GM19035 (cell line): ENCODE measurements at regions not wholly inside any gene's neighbourhood (a gene's known extent, or its start where the extent isn't known, plus 50 kb on each side); places are given as distances from the start of the nearest gene placed in this dataset.
"Not testable (repeated sequence)": the region's sequence is repeated elsewhere in the genome, so short reads cannot be mapped to it uniquely, and the experiment has no call there.

Experiments used
- ATAC-seq: cut with Tn5 transposase; IDR thresholded peaks from one replicate; pipeline ENCODE4 v1.9.1; 2021; ENCODE audit not compliant: unreplicated experiment

GRCh38 chr5:103886826-103887225 lies 324.2 kb upstream of the NUDT12 start:
- ATAC-seq, result no peak

- no peak for ATAC-seq
Observed at GRCh38 chr5:103883143-103883542, 320.6 kb upstream of the NUDT12 start.

DNA sequence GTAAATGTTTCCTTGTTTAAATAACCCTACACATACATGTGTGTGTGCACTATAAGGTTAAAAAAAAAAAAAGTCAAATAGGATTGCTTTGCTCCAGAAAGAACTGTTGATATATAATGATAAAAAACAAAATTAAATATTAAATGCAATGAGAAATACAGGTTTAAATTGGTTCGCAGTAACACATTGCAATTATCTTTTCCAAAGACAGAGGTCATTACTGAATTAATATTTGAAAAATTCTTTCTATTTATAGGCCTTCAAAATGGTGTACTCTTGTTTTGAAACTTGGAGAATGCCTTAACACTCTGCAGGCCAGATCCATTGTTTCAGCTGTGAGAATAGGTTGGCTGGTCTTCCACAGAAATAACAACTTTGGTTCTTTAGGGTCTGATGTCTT lies 319.0 kb upstream of the NUDT12 start:
- ATAC-seq, result no peak

GRCh38 chr5:103867857-103868598 lies 305.4 kb upstream of the NUDT12 start:
- ATAC-seq, result no peak

GRCh38 chr5:103866169-103866568 lies 303.6 kb upstream of the NUDT12 start:
- no peak for ATAC-seq

DNA sequence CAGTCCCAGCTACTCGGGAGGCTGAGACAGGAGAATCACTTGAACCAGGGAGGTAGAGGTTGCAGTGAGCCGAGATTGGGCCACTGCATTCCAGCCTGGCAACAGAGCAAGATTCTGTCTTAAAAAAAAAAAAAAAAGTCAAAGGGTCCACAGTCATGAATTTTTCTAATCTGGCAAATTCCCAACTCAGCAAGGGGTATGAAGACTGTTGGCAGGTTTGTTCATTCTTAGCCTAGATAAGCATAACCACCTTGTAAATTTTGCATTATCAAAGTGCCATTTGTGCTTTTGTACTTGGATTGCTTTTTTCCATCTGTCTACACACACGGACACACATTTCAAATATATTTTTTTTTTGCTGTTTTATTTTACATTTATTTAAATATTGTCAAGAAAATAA lies 299.8 kb upstream of the NUDT12 start:
- no peak for ATAC-seq

GRCh38 chr5:103860327-103860726 lies 297.7 kb upstream of the NUDT12 start:
- ATAC-seq, result no peak

- not testable (repeated sequence) for ATAC-seq
Observed at GRCh38 chr5:103858367-103858766, 295.8 kb upstream of the NUDT12 start.

- no peak for ATAC-seq
Observed at GRCh38 chr5:103851091-103851490, 288.5 kb upstream of the NUDT12 start.

DNA sequence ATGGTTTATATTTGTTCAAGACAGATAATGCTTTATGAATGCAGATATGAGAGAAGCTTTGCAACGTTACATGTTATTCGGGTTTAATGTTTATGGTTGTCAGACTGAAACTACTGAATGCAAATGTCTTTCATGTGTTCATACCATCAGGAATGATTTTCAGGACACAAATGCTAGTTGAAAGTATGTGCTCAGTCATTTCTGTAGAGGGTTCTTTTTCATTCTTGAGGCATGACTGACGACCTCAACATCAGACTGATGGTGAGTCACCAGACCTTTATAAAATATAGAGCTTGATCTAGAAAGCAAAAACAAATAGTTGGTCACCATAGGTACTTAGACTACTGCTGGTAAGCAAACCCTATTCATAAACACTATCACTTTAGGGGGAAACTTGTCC lies 287.3 kb upstream of the NUDT12 start:
- no peak for ATAC-seq

DNA sequence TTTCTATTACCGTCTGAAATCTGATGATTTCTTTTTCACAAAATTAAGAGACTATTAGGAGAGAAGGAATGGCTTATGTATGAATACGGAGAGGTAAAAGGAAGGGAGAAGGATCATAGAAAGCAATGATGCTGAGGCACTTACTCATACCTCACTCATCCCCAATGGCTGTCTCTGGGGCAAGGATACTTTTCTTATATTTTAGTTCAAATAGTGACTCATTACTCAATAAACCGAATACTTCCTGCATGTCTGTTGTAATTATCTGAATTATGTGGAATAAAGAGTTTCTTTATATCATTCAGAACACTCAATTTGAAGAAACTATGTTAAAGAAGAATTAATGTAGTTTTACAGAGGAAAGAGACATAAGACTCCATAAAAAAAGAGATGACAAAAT lies 284.5 kb upstream of the NUDT12 start:
- no peak for ATAC-seq

GRCh38 chr5:103842936-103843335 lies 280.3 kb upstream of the NUDT12 start:
- no peak for ATAC-seq

DNA sequence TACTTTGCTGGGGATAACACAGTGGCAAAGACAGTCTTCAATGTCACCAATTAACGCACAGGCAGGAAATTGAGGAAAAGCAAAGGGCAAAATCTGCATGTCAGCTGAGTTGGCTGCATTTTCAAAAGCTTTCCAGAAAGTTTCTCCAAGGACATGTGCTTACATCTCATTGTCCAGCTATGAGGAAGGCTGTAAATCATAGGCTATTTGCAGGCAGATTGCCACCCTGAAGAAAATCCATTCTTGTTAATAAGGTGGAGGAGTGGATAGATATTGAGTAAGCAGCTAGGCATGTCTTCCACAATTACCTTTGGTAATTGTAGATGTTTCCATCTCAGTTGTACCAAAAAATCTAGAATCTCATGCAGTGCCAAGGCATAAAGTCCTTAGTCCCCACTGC lies 278.0 kb upstream of the NUDT12 start:
- ATAC-seq, result no peak

DNA sequence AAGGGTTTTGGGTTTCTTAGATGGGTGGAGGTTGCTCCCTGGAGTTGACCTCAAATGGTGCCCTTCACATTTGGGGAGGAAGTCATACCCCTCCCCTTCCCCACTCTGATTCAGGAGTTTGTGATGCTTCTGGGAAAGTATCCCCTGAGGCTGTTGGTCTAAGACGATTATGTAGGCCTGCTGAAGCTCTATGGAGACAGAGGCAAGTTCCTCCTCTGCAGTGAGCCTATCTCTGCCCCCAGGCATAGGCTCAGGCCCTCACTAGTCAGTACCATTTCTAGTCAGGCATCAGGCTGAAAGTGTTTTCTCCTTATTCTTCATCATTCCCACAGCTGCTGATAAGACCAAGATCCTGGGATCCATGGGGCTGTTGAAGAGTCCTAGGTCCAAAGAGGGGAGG lies 271.6 kb upstream of the NUDT12 start:
- ATAC-seq, result no peak

GRCh38 chr5:103829585-103829984 lies 267.0 kb upstream of the NUDT12 start:
- no peak for ATAC-seq

DNA sequence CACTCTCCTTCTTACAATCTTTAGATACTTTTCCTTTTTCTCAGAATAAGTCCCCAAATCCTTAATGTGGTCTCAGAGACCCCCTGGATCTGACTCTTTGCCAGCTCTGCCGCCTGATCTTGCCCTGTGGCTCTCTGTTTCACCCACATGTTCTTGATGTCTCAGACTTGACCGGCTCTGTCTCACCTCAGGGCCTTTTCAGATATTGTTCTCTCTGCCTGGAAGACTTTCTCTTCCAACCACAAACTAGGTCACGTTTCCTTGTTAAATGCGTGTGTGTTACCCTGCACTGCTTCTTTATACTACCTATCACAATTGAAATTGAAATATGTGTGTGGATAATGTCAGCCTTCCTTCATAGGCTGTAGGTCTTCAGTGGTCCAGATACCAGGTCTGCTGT lies 265.4 kb upstream of the NUDT12 start:
- ATAC-seq, result no peak

DNA sequence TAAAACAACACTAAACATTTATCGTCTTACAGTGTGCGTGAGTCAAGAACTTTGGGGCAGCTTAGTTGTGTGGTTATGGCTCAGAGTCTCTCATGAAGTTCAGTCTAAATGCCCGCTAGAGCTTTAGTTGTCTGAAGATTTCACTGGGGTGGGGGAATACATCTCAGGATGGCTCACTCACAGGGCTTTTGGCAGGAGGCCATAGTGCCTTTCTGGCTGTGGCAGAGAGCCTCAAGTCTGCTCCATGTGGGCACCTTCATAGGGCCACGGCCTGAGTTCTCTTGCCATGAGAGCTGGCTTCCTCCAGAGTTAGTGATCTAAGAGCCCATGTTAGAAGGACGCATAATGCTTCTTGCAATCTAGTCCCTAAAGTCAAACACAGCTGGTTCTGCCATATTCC lies 258.8 kb upstream of the NUDT12 start:
- no peak for ATAC-seq

DNA sequence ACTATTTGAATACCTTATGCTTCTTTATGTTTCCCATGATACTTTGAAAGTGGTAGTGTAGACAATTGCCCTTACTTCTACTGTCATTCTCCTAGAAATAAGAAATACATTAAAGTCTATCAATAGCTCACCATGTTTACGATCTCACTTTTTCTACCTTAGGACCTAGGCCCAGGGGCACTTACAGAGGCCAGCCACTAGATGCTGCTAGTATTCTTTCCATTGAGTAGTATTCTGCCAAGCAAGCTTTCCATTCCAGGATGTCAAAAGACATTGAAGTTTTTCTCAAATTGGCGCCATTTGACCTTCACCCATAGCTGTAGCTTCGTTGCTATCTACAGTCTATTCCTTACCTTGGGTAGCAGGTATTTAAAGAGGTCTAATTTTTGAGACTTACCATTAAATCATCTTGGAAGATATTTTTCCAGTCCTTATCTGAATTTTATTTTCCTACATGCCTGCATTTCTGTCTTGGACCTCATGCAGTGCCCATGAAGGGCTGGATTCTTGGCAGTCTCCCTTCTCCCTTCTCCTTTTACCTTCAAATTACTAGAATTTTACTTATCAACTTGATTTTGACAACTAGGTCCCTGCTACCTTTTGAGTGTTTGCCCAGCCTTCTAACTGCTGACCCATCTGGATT lies 246.0 kb upstream of the NUDT12 start:
- peak; percentile 93 for ATAC-seq

GRCh38 chr5:103804711-103805110 lies 242.1 kb upstream of the NUDT12 start:
- no peak for ATAC-seq

DNA sequence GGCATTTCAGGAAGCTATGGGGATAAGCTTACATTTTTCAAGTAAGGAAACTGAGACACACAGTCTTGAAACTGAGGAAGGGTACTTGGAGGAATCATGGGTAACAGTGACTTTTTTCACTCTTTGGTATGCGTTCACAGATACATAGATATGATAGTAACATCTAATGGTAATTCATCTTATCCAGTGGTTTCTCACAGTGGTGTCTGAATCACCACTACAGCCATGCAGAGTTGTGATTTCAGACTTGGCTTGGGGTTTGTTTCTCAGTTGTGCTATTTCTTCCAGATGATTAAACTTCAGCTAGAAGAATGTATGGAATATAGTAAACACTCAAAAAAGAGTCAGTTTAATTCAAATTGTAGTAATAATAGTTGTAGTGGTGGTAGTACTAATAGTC lies 239.1 kb upstream of the NUDT12 start:
- no peak for ATAC-seq

DNA sequence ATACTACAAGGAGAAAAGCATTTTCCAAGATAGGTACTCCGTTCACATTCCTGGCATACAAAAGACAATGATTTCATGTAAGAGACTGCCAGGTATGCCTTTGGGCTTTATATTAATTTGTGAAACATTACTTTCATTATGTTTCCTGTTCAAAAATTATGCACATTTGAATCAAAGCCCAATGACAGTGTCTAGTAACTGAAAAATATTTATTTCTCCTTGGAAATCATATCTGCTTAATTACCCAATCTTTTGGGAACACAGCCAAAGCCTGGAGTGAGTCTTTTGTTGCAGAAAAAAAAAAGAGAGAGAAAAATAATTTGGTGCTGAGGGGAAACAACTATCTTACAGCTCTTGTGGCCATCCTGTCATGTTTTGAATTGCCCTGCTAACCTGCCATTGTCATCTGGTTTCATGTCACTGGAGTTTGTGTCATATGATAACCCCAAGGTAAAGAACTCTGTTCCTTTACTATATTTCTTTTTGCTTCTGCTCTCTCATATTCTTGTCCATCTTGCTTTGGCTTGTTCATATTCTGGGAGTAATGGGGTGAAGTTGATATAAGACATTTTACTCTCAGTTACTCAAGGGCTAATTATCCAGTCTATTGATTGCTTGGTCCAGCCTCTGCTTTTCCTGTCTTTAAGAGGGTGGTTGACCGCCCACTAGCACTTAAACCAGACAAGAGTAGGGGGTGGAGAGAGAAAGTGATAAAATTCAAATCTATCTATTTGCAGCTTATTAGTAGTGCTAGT lies 238.3 kb upstream of the NUDT12 start:
- no peak for ATAC-seq

DNA sequence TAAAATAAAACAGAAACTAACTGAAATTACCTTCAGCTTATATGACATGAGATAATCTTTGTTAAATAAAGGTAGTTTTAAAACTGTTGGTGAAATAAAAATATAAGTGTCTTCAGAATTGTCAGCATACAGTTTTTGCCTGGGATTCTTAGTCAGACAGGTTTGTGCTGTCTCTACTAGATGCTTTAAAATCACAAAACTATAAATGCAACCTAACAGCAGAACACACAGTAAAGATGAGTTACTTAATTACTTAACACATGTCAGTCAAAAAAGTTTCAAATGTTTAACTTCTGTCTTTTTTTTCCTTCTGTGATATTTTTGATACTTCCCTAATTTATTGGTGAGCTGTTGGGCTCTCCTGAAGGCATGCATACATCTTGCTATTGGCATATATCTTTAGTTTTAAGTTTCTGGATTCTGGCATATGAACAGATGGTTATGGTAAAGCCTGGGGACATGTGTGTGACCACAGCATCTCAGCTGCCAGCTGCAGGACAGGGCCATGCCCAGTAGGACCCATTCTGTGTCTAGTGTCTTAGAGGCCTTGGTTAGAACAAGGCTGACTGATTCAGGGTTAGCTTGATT lies 231.1 kb upstream of the NUDT12 start:
- ATAC-seq, result no peak
